GM23248 (cell line): ENCODE measurements at regions not wholly inside any gene's neighbourhood (a gene's known extent, or its start where the extent isn't known, plus 50 kb on each side); places are given as distances from the start of the nearest gene placed in this dataset.

Experiments used
- EZH2 ChIP-seq: fragments of 200-600 bp; sonication (generic); IDR thresholded peaks from 2 replicates; pipeline ENCODE4 v1.6.1; 2018; ENCODE audit warnings: antibody characterized with exemption, mild to moderate bottlenecking; ENCODE audit not compliant: insufficient read depth, poor library complexity, severe bottlenecking
- EZH2phosphoT487 ChIP-seq: fragments of 200-600 bp; sonication (generic); IDR thresholded peaks from 2 replicates; pipeline ENCODE4 v1.6.1; 2018; ENCODE audit warnings: antibody characterized with exemption, moderate library complexity, mild to moderate bottlenecking, low read depth; ENCODE audit not compliant: insufficient read depth

DNA sequence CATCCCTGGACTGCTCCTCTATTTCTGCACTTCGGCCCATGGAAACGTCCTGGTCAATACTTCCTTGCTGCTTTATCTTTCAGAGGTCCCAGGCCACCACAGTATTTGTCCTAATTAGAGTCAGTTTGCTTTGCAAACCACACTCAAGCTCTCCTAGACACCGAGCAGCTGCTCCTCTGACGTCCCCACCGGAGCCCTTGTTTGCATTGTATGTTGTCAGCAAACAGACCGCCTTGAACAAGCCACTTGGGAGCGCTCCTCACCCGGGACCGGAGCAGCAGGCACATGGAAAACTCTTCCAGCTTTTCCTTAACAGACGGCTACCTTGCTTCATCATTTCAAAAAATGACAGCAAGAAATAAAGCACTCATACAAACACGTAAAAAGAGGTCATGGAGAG, 51.5 kb upstream of the GTF3A start:
- TF ChIP-seq EZH2, result no peak
- no peak for TF ChIP-seq EZH2phosphoT487
